Muscle layer of duodenum (tissue), 2 donors: ENCODE measurements at regions not wholly inside any gene's neighbourhood (a gene's known extent, or its start where the extent isn't known, plus 50 kb on each side); places are given as distances from the start of the nearest gene placed in this dataset.
"Not testable (repeated sequence)": the region's sequence is repeated elsewhere in the genome, so short reads cannot be mapped to it uniquely, and the experiment has no call there.

Source experiments
- H3K27ac ChIP-seq: one replicate; pipeline ENCODE4 v1.7.0; 2013; ENCODE audit warnings: mild to moderate bottlenecking, low read length
- H3K27me3 ChIP-seq: one replicate; pipeline ENCODE4 v1.7.0; 2013; ENCODE audit warnings: low read depth, mild to moderate bottlenecking, control low read depth, low read length
- H3K36me3 ChIP-seq, 2 donors: one replicate each; pipeline ENCODE4 v1.7.0; 2013; ENCODE audit warnings: low read length in 2 of 2, control low read depth in 1 of 2, mild to moderate bottlenecking in 1 of 2; ENCODE audit not compliant: insufficient read depth in 2 of 2, control insufficient read depth in 1 of 2
- H3K4me1 ChIP-seq, 2 donors: one replicate each; pipeline ENCODE4 v1.7.0; 2013; ENCODE audit warnings: low read length in 2 of 2, mild to moderate bottlenecking in 2 of 2, control low read depth in 1 of 2, moderate library complexity in 1 of 2; ENCODE audit not compliant: insufficient read depth in 2 of 2, control insufficient read depth in 1 of 2
- H3K4me3 ChIP-seq, 2 donors: one replicate each; pipeline ENCODE4 v1.7.0; 2013; ENCODE audit warnings: low read length in 2 of 2, low read depth in 1 of 2, mild to moderate bottlenecking in 1 of 2
- H3K9me3 ChIP-seq, 2 donors: one replicate each; pipeline ENCODE4 v1.7.0; 2013; ENCODE audit warnings: low read length in 2 of 2, control low read depth in 1 of 2, mild to moderate bottlenecking in 1 of 2; ENCODE audit not compliant: control insufficient read depth in 1 of 2
- donor health status: healthy.

DNA sequence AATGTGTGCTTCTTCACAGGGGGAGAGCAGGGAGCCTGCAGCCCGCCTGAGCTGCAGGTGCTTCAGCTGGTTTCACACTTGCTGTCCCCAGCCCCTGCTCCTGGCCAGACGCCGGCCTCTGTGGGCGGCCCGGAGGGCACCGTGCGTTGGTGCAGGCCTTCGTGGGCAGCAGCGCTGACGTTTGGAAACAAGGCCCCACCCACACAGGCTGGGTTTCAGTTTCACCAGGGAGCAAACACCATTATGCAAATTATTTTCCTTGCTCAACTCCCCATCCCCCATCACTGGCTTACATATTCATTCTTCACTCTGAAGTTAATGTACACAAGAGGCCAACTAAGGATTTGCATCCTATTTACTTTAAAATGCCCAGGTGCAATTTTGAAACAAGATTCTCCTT, 343.2 kb downstream of the BCL2L11 start:
- H3K4me3 ChIP-seq, H3K36me3 ChIP-seq, H3K27ac ChIP-seq, H3K27me3 ChIP-seq, H3K4me1 ChIP-seq, H3K9me3 ChIP-seq: not testable (repeated sequence)

GRCh38 chr2:111464367-111464766, 343.7 kb downstream of the BCL2L11 start:
- H3K4me3 ChIP-seq, H3K9me3 ChIP-seq, H3K36me3 ChIP-seq, H3K4me1 ChIP-seq, H3K27ac ChIP-seq, H3K27me3 ChIP-seq: not testable (repeated sequence)

DNA sequence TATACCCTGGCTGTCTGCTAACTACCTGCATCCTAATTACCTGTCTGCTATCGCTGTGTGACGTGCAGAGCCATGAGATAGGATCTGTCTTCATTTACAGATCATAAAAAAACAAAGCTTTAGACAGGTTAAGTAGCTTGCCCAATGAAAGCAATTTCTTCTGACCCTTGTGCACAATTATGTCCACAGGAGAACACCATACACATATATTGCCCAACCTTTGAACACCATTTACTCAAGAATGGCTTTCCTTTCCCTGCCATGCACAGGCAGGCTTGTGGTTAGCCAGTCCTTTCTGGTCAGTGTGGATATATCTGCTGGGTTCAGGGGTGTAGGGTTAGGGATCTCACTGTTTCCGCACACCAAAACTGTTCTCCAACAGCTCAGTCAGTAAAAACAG, 344.8 kb downstream of the BCL2L11 start:
- H3K4me1 ChIP-seq, H3K36me3 ChIP-seq, H3K4me3 ChIP-seq, H3K27ac ChIP-seq, H3K27me3 ChIP-seq, H3K9me3 ChIP-seq: not testable (repeated sequence)

DNA sequence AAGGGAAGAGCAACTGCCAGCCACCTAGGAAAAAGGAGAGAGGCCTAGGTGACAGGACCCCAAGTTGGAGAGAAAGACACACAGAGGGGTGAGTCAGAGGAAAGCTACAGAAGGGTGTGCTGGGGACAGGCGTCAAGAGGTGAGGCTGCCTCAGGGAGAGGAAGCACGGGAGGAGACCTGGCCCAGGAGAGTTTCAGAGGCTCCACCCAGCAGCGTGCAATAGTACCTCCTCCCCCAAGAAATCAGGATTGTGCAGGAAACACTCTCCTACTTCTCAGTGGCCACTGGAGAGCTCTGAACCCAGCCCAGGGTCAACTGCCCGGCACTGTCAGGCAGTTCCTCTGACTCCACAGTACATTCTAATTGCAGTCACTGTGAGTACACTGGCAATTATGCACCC, 346.0 kb downstream of the BCL2L11 start:
- H3K4me3 ChIP-seq, H3K36me3 ChIP-seq, H3K9me3 ChIP-seq, H3K27me3 ChIP-seq, H3K27ac ChIP-seq, H3K4me1 ChIP-seq: not testable (repeated sequence)

GRCh38 chr2:111470924-111471323, 350.2 kb downstream of the BCL2L11 start:
- not testable (repeated sequence) for H3K4me1 ChIP-seq, H3K27me3 ChIP-seq, H3K9me3 ChIP-seq, H3K4me3 ChIP-seq, H3K36me3 ChIP-seq, H3K27ac ChIP-seq

DNA sequence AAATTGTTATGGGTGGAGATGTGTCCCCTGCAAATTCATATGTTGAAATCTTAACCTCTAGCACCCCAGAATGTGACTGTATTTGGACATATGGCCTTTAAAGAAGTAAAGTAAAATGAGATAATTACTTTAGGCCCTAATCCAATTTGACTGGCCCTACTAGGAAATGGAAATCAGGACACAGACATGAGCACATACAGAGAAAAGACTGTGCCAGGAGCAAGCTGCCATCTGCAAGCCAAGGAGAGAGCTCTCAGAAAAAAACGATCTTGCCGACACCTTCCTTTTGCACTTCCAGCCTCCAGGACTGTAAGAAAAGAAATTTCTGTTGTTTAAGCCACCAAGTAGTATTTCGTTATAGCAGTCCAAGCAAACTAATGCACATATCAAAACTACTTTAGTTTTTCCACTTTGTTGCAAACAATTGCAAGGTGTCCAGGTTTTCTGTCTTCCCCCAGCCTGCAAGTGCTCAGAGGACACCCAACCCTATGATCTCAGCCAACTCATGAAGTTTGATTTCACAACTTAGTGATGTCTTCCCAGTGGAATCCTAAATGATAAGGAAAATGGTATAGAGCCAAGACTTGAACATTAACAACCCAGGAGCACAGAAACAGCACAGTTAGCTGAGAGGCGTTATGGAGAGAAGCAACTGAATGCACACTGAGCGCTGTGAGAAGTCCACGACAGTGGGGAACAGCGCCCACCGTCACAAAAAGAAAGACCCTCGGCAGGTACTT, 351.2 kb downstream of the BCL2L11 start:
- H3K27ac ChIP-seq, H3K4me1 ChIP-seq, H3K9me3 ChIP-seq, H3K4me3 ChIP-seq, H3K36me3 ChIP-seq, H3K27me3 ChIP-seq: not testable (repeated sequence)

- H3K27ac ChIP-seq, H3K4me3 ChIP-seq, H3K9me3 ChIP-seq, H3K4me1 ChIP-seq, H3K36me3 ChIP-seq, H3K27me3 ChIP-seq: not testable (repeated sequence)
Measured at GRCh38 chr2:111472844-111473403, 352.2 kb downstream of the BCL2L11 start.

DNA sequence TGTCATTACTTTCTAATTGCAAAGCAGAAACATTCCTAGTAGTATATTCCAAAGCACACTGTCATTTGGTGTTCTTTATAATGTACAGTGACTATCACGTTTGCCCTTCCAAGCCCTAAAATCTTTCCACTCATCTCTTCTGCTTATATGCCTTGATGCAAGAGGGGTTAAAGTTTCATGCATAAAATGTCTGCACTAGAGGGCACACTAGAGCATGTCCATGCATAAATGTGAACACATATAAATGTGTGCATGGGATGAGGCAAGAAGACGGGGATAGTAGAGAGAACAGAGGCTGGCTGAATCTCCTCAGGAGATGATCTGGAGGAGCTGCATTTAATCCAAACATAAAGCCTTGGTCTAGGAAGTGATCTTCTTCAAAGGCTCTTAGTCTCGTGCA, 352.8 kb downstream of the BCL2L11 start:
- H3K27ac ChIP-seq, H3K4me3 ChIP-seq, H3K9me3 ChIP-seq, H3K27me3 ChIP-seq, H3K4me1 ChIP-seq, H3K36me3 ChIP-seq: not testable (repeated sequence)

- H3K27me3 ChIP-seq, H3K27ac ChIP-seq, H3K4me3 ChIP-seq: not testable (repeated sequence)
Measured at GRCh38 chr2:111474198-111474705, 353.5 kb downstream of the BCL2L11 start.

GRCh38 chr2:111478335-111478734, 357.6 kb downstream of the BCL2L11 start:
- H3K27ac ChIP-seq, H3K9me3 ChIP-seq, H3K4me3 ChIP-seq, H3K27me3 ChIP-seq, H3K36me3 ChIP-seq, H3K4me1 ChIP-seq: not testable (repeated sequence)

More at GRCh38 chr2:111474198-111474705, 353.5 kb downstream of the BCL2L11 start:
- H3K9me3 ChIP-seq, H3K4me1 ChIP-seq, H3K36me3 ChIP-seq: not testable (repeated sequence)

GRCh38 chr2:111478871-111479318, 358.2 kb downstream of the BCL2L11 start:
- H3K27ac ChIP-seq, H3K36me3 ChIP-seq, H3K9me3 ChIP-seq, H3K27me3 ChIP-seq, H3K4me1 ChIP-seq, H3K4me3 ChIP-seq: not testable (repeated sequence)

GRCh38 chr2:111480016-111480625, 359.4 kb downstream of the BCL2L11 start:
- not testable (repeated sequence) for H3K4me3 ChIP-seq, H3K9me3 ChIP-seq, H3K4me1 ChIP-seq, H3K27me3 ChIP-seq, H3K36me3 ChIP-seq, H3K27ac ChIP-seq
